HG03103 (cell line): ENCODE measurements at regions not wholly inside any gene's neighbourhood (a gene's known extent, or its start where the extent isn't known, plus 50 kb on each side); places are given as distances from the start of the nearest gene placed in this dataset.
"Not testable (repeated sequence)": the region's sequence is repeated elsewhere in the genome, so short reads cannot be mapped to it uniquely, and the experiment has no call there.

ENCODE experiments used
- ATAC-seq: cut with Tn5 transposase; IDR thresholded peaks from one replicate; pipeline ENCODE4 v1.9.1; 2021; ENCODE audit warnings: low read depth; ENCODE audit not compliant: unreplicated experiment

- ATAC-seq, result no peak
These were observed 300.4 kb upstream of the NETO1 start for GRCh38 chr18:73168236-73168635.

DNA sequence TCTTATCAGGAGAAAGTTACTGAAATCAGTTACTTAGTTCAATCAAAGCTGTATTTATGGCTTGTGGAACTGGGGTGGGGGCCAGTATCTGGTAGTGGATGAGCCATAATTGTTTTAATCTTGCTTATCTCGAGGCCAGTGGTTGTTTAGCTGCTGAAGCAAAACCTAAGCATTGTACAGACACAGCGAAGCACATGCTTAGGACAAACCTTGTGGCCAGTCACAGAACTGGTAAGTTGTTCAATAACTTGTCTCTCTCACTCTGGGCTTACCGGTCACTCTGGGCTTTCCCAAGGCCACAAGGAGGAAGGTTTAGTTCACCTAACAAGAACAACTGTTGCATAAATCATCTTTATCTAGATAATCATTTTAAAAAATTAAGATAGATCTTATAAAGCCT is 296.6 kb upstream of the NETO1 start:
- no peak for ATAC-seq

DNA sequence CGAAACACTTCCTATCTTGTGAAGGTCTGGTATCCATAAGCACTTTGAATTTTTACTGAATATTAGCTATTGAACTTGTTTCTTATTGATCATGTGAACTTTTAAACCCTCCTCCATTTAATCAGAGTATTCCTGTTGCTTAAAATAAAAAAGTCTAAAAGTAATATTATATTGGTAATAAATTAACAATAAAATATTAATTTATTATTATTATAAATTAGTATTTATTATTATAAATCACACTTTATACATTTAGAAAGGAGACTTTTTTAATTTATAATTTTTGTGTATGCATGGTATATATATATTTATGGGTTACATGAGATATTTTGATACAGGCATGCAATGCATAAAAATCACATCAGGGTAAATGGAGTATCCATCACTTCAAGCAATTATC is 295.4 kb upstream of the NETO1 start:
- ATAC-seq, result no peak

DNA sequence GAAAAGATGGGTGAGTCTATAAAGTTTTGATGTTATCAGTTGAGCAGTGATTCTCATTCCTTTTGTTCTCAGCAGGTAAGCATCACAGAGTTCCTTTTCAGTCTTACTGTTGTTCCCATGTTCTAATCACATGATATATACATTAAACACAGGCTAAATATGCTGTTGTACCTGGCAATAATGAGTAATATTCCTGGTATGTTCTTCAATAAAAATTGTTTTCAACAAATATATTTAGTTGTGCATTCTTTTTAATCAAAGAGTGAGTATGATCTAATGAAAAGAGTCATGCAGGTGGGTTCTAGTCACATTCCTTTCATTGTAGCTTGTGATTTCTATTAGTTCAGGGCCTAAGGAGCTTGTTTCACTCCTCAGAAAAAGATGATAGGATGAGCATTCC is 288.3 kb upstream of the NETO1 start:
- no peak for ATAC-seq

DNA sequence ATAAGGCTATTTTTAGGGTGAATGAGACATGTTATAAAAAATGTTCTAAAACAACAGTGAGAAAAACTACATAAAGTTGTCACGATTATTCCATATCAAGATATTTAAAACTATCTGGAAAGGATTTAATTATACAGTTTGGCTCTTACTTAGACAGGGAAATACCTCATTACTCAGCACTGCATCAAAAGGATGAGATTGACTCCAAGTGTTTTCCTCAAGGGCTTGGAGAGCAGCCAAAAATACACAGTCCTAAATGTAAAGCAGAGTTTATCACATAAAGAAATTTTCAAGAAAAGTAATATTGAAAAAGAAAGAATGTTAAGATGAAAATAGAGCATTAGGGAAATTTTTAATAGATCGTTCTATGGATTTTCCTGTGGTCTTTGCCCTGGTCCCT is 285.5 kb upstream of the NETO1 start:
- ATAC-seq, result no peak

GRCh38 chr18:73151086-73151485 is 283.3 kb upstream of the NETO1 start:
- no peak for ATAC-seq

DNA sequence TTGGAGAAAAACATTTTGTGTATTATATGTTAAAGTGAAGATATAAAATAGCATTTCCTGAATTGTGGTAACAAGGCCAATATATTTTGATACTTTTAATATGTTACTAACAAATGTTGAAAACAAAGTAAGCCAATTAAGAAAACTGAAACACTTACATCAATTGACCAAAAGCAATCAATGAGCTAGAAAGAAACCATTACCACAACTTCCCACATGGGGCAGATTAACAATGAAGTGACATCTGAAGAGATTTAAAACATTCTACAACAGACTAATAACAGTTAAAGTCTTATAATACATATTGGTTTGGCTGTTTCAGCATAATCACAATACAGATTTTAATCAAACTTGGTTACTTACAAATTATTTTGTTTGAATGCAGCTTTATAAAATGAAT is 282.4 kb upstream of the NETO1 start:
- no peak for ATAC-seq

GRCh38 chr18:73147590-73147989 is 279.8 kb upstream of the NETO1 start:
- no peak for ATAC-seq

DNA sequence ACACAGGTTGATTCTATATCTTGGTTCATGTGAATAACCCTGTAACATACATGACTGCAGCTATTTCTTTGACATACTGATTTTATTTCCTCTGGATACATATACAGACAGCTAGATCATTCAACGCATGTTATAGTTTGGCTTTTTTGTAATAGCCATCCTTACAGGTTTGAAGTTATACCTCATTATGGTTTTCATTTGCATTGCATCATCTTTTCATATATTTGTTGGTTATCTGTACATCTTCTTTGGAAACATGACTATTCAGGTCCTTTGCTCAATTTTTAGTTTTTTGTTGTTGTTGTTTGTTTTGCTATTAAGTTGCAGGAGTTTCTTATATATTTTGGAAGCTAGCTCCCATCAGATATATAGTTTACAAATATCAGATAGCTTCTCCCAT is 276.2 kb upstream of the NETO1 start:
- no peak for ATAC-seq

DNA sequence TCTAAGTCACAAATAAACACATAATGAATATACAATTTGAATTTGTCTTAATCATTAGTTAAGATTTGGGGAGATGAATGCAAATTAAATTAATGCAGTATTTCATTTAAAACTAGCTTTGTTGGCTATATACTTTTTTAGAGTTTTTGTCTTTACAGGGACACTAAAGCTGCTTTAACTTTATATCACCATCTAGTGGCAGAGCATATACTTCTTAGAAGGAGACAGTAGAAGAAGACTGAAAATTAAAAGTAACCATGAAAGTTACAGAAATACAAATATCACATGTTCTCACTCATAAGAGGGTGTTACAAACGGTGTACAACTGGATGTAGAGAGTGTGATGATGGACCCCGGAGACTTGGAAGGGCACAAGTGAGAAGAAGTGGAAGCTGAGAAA is 268.3 kb upstream of the NETO1 start:
- ATAC-seq, result peak; percentile 77

DNA sequence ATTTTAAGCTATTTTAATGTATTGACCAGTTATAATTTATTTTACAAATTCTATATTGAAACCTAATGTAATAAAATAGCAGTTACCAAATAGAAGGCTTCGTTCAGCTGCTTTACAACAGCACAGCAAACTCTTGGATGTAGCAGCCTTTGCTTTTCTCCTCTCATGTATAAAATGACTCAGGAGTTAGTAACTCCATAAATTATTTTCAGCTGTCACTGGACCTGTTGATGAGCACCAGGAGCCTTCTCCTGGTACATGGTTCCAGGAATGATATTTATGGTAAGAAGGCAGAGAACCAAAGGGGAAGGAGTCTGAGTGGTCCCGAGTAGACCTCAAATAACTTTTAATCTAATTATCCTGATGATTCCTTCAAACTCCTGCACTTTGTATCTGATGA is 256.4 kb upstream of the NETO1 start:
- ATAC-seq, result no peak

GRCh38 chr18:73121207-73121606 is 253.4 kb upstream of the NETO1 start:
- no peak for ATAC-seq

DNA sequence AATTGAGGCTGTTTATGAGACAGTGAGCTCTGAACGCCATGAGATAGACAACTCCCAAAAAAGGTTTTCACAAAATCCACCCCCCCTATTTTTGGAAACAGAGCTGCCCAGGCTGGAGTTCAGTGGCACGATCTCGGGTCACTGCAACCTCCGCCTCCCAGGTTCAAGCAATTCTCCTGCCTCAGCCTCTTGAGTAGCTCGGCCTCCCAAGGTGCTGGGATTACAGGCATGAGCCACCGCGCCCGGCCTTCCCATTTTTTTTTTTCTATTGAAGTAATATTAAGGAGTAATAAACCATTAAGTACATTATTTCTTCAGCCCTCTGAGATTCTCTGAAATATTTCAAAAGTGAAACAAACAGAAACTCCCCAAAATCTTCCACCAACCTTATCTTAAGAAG is 252.8 kb upstream of the NETO1 start:
- no peak for ATAC-seq

GRCh38 chr18:73119574-73119973 is 251.8 kb upstream of the NETO1 start:
- no peak for ATAC-seq

- no peak for ATAC-seq
These were observed 250.5 kb upstream of the NETO1 start for GRCh38 chr18:73118121-73118816.

GRCh38 chr18:73110307-73110706 is 242.5 kb upstream of the NETO1 start:
- no peak for ATAC-seq

DNA sequence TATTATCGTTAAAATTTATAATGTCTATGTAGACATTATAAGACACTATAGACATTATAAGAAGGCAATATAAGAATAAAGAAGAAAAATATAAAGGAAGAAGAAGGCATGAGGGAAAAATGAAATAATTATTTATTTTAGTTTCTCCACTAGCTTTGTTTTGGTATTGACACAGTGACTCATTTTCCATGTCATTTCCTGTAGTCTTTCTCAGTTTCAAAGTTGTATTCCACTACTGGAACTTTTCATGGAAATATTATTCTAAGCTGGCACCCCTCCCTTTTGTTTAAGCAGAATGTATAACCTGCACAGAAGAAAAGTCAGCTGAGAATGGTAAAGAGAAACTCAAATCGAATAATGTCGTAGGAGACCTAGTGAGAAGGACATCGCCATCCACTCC is 234.2 kb upstream of the NETO1 start:
- no peak for ATAC-seq

GRCh38 chr18:73101491-73101890 is 233.7 kb upstream of the NETO1 start:
- ATAC-seq, result not testable (repeated sequence)

GRCh38 chr18:73099759-73100158 is 232.0 kb upstream of the NETO1 start:
- no peak for ATAC-seq

DNA sequence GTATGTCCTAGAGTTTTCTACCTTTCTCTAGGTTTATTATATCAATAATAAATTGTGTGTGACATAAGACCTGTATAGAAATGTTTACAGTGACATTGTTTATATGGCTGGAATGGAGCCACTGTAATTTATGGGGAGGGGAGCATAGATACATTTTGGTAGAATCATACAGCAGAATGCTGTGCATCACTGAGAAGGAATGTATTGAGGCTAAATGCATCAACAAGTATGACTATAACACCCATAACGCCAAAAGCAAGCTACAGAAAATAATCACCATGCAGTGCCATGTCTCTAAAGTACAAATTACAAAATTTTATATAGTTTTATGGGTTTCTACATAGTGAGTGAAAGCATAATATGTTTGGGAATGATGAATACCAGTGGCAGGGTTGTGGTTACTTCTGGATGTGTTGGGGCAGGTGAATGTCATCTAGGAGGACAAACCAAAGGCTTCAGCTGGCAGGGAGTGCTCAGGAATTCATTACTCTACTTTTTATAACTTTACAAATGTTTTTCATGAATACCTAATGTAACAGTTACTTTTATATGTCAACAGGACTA is 226.0 kb upstream of the NETO1 start:
- ATAC-seq, result no peak

DNA sequence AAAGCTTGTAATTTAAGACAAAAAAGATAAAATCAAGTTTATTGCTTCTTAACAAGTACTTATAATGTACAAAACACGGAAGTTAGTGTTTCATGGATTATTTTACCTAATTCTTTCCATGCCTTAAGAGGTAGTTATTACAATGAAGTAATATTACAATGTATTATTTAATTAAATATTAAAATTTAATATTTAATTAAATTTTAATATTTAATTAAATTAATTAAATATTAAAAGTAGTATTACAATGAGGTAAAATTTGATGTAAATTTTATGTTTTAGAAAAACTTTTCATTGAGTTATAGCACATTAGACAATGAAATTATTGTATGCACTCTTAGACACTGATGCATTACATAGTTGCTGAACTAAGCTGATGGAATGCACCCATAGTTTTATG is 220.7 kb upstream of the NETO1 start:
- ATAC-seq, result no peak

- ATAC-seq, result no peak
These were observed 219.6 kb upstream of the NETO1 start for GRCh38 chr18:73087282-73087977.
